ENCODE measurements at regions not wholly inside any gene's neighbourhood (a gene's known extent, or its start where the extent isn't known, plus 50 kb on each side); places are given as distances from the start of the nearest gene placed in this dataset.

GRCh38 chr6:144932621-144933020 lies 647.5 kb downstream of the UTRN start:
- no peak overlapping the region for H3K4me3 Mint-ChIP-seq
- H3K4me1 Mint-ChIP-seq: 0 out of 2 replicates have a peak, but pooled peaks cover 2% of the 10 kb centered on the region
- TF ChIP-seq CREM (CRISPR knock-in tag; IDR thresholded peaks at IDR 0.05) (no peak), E2F4 (CRISPR knock-in tag; IDR thresholded peaks at IDR 0.05; ENCODE audit: borderline replicate concordance, low read depth) (no peak), NFATC4 (CRISPR knock-in tag; IDR thresholded peaks at IDR 0.05) (no peak), ARID4B (CRISPR knock-in tag; IDR thresholded peaks at IDR 0.05; ENCODE audit: borderline replicate concordance) (no peak), ZNF232 (CRISPR knock-in tag; IDR thresholded peaks at IDR 0.05) (no peak), ZBTB43 (CRISPR knock-in tag; IDR thresholded peaks at IDR 0.05) (no peak), SP1 (CRISPR knock-in tag; conservative IDR thresholded peaks at IDR 0.05) (no peak), IRF2 (CRISPR knock-in tag; IDR thresholded peaks at IDR 0.05; ENCODE audit: borderline replicate concordance, low read depth) (no peak), GTF2I (CRISPR knock-in tag; conservative IDR thresholded peaks at IDR 0.05) (no peak), E2F1 (CRISPR knock-in tag; IDR thresholded peaks at IDR 0.05) (no peak), ETV6 (CRISPR knock-in tag; IDR thresholded peaks at IDR 0.05) (no peak), FOXK1 (CRISPR knock-in tag; IDR thresholded peaks at IDR 0.05) (no peak), ATF6 (CRISPR knock-in tag; IDR thresholded peaks at IDR 0.05) (no peak), ZSCAN18 (CRISPR knock-in tag; IDR thresholded peaks at IDR 0.05) (no peak), PRRX2 (CRISPR knock-in tag; IDR thresholded peaks at IDR 0.05) (no peak)
- DNase-seq (ENCODE audit: low spot score) (no peak), ATAC-seq (no peak)
- no peak overlapping the region for H3K27ac Mint-ChIP-seq
- ChIA-PET POLR2A (no interaction called here), CTCF (no interaction called here)
- H3K9me3 Mint-ChIP-seq: peaks cover 29% of the 10 kb centered on the region
- peaks cover 8% of the 10 kb centered on the region for H3K36me3 Mint-ChIP-seq
- no peaks in the 10 kb centered on the region; the same call in 1 of the 2 replicates for H3K27me3 Mint-ChIP-seq (ENCODE audit: low read depth)

Measured in WTC11 (cell line).